NCI-H2029 (cell line): ENCODE measurements at regions not wholly inside any gene's neighbourhood (a gene's known extent, or its start where the extent isn't known, plus 50 kb on each side); places are given as distances from the start of the nearest gene placed in this dataset.

Experiments used
- DNase-seq: peaks from one replicate; lab custom pipeline; 2025; lab: John Stamatoyannopoulos, UW

- no peak for DNase-seq
Measured at GRCh38 chr12:76219806-76220205, 128.4 kb downstream of the BBS10 start.

GRCh38 chr12:76216585-76217472 is 131.4 kb downstream of the BBS10 start:
- no peak for DNase-seq

DNA sequence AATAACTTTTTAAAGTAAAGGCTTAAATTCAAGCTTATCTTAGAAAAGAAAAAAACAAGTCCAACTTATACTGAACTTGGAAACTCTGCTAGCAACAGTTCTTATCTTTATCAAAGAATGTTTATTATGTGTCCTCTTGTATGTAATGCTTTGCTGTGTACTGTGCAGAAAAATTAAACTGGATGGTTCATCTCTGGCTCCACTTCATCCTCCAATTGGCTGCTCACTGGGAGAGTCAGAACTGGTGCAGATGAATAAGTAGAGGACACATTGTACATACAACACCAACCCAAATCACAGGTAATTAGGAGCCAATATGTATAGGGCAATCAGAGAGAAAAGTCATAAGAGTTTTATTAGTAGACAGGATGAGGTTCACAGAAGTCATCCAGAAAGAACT is 123.6 kb upstream of the NAP1L1 start:
- no peak for DNase-seq

DNA sequence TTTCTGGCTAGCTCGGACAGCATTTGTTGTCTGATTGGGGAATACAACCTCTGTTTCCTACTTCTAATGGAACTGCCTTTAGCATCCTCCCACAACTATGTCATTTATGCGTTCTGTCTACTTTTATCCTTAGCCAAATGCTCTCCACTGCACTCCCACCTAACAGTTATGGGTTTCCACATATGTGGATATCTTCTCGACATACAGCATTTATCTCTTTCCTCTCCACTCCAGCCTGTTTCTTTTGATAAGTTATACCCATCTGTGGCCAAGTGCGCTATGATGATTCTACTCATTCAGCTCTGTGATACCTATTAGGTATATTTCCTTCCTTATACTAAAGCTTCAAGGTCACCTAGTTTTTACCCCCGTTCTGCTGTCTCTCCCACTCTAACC is 122.2 kb upstream of the NAP1L1 start:
- DNase-seq: no peak

- no peak for DNase-seq
Measured at GRCh38 chr12:76206039-76206676, 121.7 kb upstream of the NAP1L1 start.

- DNase-seq: no peak
Measured at GRCh38 chr12:76202621-76203020, 118.1 kb upstream of the NAP1L1 start.

DNA sequence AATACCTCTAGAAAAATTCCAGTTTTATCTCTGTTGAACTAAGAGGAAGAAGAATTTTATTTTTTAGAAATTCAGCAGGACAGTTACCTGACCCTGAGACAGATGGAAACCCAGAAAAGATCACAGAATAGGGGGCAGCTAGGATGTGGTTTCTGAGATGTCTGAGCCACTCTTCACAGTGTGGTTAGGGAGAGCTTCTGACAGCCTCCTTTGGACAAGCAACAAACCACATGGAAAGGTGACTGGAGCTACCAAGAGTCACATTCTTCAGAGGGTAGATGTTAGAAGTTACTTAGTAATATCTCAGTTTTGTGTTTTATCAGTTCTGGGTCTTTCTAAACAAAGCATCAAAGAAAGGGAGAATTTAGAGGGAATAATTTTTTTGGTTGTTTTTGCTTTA is 117.3 kb upstream of the NAP1L1 start:
- no peak for DNase-seq

- no peak for DNase-seq
Measured at GRCh38 chr12:76201316-76201715, 116.8 kb upstream of the NAP1L1 start.

DNA sequence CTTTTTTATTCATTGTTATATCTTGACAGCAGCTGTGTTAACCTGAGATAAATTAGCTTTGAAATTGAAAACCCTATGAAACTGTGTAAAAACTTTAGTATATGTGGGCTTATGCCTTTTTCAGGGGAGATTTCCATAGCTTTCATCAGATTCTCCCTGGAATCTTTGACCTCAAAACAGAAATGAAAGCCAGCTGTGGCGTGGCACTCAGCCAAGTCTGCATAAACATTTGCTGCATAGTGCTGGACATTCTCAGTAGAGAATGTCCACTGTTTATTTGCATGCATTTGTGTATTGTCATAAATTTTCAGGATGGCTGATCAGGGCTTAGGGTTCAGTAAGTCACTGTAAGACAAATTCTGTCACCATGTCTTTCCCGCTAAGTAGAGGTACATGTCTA is 115.3 kb upstream of the NAP1L1 start:
- DNase-seq: no peak

- no peak for DNase-seq
Measured at GRCh38 chr12:76198839-76199238, 114.4 kb upstream of the NAP1L1 start.

- DNase-seq: no peak
Measured at GRCh38 chr12:76197283-76197682, 112.8 kb upstream of the NAP1L1 start.

DNA sequence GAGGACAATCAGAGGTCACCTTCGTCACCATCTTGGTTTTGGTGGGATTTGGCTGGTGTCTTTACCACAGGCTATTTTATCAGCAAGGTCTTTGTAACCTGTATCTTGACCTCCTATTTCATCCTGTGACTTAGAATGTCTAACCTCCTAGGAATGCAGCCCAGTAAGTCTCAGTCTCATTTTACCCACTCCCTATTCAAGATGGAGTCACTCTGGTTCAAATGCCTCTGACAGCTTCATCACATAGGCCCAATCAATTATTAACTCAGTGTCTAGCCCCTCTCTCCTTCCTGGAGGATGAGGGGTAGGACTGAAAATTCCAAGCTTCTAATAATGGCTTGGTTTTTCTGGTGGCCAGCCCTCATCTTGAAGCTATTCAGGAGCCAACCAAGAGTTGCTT is 111.4 kb upstream of the NAP1L1 start:
- no peak for DNase-seq

- DNase-seq: no peak
Measured at GRCh38 chr12:76194724-76195123, 110.2 kb upstream of the NAP1L1 start.

GRCh38 chr12:76193961-76194360 is 109.5 kb upstream of the NAP1L1 start:
- DNase-seq: no peak

DNA sequence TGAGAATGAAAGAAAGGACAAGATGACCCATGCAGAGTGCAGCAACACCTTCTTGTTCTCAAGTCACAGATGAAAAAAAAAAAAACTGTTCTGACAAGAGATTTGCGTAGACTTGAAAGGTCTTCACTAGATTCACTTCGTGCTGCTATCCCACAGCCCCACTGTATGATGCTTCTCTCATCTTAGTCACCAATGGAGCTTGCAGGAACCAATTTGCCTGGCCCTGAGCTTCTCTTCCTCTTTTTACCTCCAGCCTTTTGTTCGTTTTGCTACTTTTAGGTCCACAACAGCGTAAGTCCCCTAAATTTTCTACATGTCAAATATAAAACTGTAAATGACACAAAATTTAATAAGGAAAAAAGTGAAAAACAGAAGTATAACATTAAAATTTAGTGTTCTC is 107.9 kb upstream of the NAP1L1 start:
- no peak for DNase-seq

GRCh38 chr12:76190299-76190698 is 105.8 kb upstream of the NAP1L1 start:
- no peak for DNase-seq

- DNase-seq: no peak
Measured at GRCh38 chr12:76189851-76190250, 105.4 kb upstream of the NAP1L1 start.

DNA sequence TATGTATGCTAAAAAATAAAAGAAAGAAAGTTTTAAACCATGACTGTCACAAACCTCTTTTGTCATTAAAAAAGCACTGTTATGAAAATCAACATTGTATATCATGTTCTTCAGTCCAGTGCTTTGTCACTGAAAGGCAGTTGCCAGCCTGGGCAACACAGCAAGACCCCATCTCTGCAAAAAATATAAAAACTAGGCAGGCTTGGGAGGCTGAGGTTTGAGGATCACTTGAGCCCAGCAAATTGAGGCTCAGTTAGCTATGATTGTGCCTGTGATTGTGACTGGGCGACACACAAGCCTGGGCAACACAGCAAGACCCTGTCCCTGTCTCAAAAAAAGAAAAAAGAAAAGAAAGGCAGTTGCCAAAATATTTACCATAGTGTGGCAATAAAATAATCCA is 102.7 kb upstream of the NAP1L1 start:
- no peak for DNase-seq

DNA sequence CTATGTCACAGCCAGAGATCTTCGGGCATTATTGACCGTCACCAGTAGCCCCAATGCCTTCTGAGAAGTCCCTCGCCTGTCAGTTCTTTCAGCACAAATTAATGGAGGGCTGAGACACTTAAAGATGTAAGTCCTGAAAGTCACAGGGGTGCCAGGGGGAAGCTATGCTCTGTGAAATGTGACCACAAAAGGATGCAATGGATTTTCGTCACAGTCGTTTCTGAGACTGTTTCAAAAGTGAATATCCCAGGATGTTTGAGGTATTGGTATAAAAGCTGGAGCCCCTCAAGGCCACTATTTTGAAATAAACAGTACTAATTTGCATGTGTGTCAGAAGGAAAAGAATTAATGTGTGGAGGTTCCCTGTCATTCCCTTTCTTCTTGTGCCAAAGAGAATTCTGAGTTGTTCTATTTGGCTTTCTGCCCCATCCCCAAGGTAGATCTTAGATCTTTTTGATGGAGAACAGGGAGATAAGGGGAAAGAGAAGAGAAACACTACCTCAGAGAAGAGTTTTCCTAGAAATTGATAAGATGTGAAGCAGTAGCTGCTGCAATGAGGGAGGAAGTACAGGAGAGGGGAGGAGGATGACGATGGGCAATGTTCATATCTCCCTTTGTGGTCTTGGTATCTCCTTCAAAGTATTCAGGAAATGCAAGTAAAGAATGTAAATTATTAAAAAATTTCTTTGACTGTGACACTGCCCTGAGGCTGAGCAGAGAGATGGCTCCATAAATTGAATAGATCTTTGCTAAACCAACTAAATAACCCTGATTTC is 101.8 kb upstream of the NAP1L1 start:
- no peak for DNase-seq

GRCh38 chr12:76183459-76184186 is 99.1 kb upstream of the NAP1L1 start:
- DNase-seq: no peak

- no peak for DNase-seq
Measured at GRCh38 chr12:76180401-76181277, 96.2 kb upstream of the NAP1L1 start.
